HG02884 (cell line): ENCODE measurements at regions not wholly inside any gene's neighbourhood (a gene's known extent, or its start where the extent isn't known, plus 50 kb on each side); places are given as distances from the start of the nearest gene placed in this dataset.

Source experiments
- ATAC-seq: cut with Tn5 transposase; IDR thresholded peaks from one replicate; pipeline ENCODE4 v1.9.1; 2021; ENCODE audit warnings: mild to moderate bottlenecking, moderate library complexity; ENCODE audit not compliant: unreplicated experiment

DNA sequence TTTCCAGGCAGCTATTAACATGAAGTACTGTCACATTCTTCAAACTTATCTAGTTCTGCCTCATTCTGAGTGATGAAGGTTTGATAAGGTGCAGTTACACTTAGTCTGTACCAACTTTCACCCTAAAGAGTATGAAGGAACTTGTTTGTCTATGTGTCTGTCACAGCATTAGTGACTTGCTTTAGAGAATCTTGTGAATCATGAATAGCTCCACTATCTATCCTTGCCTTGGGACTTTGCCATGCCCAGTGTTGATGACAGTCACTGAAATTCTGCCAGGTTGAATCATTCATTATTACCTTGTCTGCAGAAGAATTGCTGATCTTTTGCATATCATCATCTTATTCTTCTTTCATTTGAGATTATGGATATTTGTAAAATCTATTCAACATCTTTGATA, 50.9 kb upstream of the A1CF start:
- no peak for ATAC-seq

- ATAC-seq = no peak
These were observed 51.9 kb upstream of the A1CF start for GRCh38 chr10:50937230-50937907.

GRCh38 chr10:50941629-50942028, 56.2 kb upstream of the A1CF start:
- no peak for ATAC-seq

DNA sequence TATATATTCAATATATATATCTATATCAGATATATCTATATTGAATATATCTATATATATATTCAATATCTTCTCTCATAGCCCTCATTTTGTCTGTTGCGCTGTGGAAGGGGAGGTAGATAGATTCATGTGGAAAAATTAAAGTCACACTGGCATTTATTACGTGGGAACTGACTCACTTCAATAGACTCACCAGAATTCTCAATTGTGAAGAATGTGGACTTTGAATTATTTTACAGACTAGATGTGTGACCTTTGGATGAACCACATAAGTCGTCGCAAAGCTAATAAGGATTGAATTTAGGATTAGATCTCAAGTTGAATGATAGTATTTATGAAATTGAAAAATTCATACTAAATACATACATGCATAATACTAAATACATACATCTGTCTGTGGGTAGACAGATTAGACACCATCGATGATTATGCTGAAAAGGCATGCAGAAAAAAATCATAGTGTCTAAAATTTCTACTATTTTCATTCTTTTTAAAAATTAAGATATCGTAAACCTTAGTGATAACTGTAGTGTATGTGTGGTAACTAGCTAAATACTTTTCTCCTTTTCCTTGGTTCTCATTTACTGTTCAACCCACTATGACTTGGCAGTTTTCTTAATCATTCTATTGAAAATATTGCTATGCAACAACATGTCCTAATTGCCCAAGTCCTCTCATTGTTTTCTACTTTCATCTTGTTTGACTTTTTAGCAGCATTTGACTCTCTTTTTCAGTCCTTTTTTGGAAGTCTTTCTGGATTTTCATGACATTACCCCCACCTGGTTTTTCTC, 61.8 kb upstream of the A1CF start:
- ATAC-seq = no peak

DNA sequence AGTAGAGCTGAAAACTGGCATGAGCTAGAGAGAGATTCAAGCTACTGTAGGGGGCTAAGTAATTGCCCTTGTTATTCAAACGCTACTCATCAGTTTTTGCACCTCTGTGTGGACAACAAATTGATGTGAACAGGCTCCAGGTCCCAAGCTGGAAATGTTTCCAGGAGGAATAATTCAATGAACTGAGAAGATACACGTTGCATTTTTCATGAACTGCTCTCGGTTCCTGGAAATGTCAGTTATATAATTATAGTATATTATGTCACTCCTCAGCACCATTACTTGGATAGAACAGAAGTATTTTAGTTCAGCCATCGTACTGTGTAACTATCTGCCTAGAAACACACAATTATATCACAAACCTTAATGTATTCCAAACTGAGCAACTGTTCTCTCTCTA, 65.9 kb upstream of the A1CF start:
- ATAC-seq = no peak

DNA sequence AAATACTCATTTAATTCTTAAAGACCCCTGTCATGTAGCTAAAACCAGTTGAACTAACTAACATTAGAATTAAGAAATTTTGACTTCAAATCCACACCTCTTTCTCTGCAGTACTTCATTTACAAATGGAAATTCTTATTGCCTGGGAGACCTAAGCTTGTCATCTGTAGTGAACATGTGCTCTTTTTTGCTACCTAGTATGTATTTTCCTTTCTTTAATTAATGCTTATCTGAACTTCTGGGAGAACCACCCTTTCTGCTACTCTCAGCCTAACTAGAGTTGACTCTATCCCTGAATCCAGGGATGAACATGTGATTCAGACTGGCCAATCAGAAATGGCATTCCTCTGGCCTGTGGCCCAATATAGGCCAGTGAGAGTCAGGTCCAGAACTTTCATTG, 75.9 kb upstream of the A1CF start:
- no peak for ATAC-seq

DNA sequence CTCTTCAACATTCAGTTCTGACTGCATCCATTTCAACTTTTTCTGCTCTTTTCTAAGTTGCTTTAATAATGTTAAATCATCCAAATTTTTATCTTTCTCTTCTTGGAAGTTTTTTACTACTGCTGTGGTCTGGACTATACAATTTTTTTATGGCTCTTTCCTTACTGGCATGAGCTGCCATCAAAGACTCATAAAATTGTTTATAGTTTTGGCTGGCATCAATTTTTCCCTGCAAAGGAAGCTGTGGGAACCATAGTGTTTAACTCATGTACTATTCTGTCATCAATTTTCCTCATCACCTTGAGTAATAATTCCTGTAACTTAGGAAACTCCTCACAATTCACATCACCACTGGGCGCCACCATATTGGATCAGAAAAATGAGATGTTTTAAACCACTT, 77.6 kb upstream of the A1CF start:
- ATAC-seq = no peak

DNA sequence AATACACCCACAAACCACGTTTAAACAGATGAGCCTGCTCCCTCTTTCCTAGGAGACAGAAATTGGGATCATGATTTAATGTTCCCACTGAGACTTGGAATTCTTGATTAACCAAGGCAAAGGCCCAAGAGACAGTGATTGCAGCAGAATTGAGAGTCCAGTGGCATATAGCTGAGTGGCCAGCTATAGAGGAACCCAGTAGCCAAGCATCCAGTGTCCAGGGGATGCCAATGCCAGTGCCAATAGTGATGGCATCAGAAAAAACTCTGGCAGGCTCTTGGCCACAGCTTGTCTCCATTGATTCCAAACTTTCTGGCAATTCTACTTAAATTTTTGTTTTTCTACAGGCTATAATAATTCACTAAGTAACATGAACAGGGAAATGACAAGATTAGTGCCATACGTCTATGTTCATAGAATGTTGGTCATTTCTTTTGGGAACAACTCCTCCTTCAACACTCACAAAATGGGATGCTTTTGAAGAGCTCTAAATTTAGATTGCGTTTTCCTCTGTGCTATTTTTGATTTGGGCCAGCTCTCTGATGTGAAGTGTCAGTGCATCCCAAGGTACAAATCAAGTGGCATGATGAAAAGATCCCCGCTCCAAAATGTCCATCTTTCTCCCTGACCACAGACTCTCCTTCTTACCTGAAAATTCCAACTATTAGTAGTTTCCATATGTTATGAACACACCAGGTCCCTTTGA, 83.1 kb upstream of the A1CF start:
- no peak for ATAC-seq

DNA sequence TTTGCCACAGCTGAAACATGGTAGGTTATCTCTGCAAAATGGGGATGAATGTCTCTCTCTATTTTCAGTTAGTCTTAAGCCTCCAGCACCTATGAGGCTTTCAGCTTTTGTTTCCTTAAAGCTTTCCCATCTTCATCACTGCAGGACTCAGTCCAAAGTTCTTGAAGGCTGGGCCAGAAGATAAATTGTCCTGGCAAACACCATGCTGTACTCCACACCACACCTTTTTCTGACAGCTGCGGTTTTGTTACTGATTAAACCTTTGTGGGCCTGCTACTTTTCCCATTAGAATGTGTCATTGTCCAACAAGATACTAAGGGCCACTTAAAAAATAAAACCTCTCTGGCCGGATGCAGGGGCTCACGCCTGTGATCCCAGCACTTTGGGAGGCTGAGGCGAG, 87.2 kb upstream of the A1CF start:
- no peak for ATAC-seq

- no peak for ATAC-seq
These were observed 92.9 kb upstream of the PRKG1 start for GRCh38 chr10:50981385-50981784.

GRCh38 chr10:50981904-50982303, 92.4 kb upstream of the PRKG1 start:
- no peak for ATAC-seq

DNA sequence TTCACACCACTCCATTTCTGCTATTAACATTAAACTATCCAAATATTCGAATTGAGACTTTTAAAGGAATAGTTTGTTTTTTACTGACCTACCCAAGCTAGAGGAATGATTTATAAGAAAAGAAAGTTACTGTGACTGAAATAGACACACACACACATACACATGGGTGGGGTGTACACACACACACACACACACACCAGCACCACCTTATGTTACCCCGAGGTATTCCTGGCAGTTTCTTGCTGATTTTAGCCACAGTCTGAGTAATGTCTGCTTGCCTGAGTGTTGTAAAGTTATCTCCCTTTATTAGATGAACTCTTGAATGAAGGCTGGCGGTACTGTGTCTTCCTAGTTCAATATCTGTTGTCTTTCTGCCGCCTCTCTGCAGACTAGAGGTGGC, 91.3 kb upstream of the PRKG1 start:
- ATAC-seq = no peak

DNA sequence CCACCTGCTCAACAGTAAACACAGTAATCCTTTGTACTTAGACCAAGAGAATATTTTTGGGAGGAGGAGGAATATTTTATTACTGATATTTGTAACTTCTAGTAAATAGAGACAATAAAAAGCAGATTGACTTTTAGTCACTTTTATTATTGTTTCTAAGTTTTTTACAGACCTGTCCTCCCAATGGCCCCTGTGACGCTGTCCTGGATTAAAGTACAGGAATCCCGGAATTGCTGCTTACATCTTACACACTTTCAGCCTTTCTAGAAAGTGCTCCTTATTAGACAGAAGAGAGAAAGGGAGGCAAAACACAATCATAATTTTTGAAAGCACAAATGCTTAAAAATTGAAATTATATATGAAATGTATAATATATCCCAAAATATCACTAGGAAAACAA, 86.4 kb upstream of the PRKG1 start:
- ATAC-seq = no peak

DNA sequence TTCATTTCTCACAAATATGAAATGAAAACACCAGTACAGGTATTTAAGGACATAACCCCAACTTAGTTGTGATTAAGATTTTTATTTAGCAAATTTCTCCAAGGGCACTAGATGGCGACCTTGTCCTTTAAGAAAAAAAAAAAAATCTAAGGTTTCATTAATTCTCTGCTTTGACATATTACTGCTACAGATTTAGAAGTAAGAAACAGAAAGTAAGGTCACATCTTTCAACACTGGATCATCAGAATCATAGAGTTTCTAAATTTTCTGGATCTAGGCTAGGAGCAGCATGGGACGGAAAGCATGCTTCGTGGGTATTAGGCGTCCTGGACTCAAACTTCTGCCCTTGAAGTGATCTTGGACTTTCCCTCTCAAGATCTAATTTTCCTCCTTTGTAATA, 85.5 kb upstream of the PRKG1 start:
- no peak for ATAC-seq

- ATAC-seq = no peak
These were observed 83.5 kb upstream of the PRKG1 start for GRCh38 chr10:50990568-50991455.

DNA sequence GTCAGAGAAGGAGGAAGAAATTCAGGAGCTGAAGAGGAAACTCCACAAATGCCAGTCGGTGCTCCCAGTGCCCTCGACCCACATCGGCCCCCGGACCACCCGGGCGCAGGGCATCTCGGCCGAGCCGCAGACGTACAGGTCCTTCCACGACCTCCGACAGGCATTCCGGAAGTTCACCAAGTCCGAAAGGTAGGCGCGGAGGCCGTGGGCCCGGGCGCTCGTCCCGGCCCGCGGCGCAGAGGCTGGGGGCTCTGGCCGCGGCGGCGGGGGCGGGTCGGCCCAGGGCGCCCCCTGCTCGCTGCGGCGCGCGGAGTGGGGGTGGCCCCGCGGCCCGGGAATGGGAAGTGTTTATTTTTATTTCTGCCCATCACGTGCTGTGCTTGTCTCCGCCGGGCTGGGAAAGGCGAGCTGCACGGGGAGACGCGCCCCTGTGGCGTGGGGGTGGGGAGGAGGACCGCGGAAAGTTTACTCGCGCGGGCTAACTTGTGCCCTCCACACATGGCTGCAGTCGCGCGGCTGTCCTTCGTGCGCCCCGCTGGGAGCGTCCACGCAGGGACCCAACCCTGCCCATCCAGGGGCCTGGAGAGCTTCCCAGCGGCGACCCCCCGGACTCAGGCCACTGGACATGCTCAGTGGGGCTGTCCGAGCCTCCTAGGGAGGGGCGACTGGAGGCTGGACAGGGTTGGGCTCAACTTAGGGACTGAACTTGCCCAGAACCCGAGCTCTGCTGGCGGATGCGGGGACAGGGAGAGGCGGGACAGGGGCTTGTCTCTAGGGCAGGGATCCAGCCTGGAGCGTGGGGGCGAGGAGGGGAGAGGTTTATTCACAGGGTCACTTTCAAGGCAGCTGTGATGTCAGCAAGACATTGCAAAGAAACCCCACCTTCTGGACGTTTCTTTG, 82.6 kb upstream of the PRKG1 start:
- ATAC-seq = no peak

GRCh38 chr10:50992356-50992901, 81.9 kb upstream of the PRKG1 start:
- no peak for ATAC-seq

DNA sequence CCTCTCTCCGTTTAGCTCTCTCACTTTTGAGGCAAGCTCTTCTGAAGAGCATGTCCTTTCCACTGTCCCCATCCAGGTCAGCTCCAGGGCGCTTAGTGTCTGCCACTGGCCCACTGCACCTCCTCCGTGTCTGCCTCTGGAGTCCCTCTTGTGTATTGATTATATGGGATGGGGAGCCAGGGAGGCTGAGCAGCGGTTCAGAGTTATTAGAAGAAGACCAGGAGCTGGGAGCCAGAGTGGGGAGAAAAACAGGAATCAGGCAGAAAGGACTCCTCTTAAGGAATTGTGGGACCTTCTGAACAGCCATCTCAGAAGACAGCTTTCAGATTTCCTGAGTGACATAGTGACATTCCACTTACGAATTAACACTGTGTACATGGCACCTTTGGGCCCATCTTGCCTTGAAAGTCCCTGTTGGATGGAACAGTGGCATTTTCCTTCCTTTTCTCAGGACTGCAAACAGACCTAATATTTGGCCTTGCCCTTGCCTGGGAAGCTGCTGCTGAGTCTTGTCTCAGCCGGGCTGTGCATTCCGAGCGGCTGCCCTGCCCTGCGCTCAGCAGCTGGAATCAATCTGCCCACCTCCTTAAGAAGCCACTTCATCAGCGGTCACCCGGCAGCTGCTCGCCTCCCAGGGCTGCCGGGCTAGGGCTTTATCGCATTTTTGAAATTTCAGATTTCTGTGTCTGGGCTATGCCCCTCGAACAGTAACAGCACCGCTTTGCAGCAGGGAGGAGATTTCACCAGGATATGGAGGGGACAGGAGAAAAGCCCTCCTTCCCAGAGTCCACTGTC, 81.1 kb upstream of the PRKG1 start:
- no peak for ATAC-seq

- ATAC-seq = no peak
These were observed 80.5 kb upstream of the PRKG1 start for GRCh38 chr10:50993771-50994251.
